NCI-H1105 (cell line): ENCODE measurements at regions not wholly inside any gene's neighbourhood (a gene's known extent, or its start where the extent isn't known, plus 50 kb on each side); places are given as distances from the start of the nearest gene placed in this dataset.

ENCODE experiments used
- DNase-seq: peaks from one replicate; lab custom pipeline; 2025; lab: John Stamatoyannopoulos, UW

DNA sequence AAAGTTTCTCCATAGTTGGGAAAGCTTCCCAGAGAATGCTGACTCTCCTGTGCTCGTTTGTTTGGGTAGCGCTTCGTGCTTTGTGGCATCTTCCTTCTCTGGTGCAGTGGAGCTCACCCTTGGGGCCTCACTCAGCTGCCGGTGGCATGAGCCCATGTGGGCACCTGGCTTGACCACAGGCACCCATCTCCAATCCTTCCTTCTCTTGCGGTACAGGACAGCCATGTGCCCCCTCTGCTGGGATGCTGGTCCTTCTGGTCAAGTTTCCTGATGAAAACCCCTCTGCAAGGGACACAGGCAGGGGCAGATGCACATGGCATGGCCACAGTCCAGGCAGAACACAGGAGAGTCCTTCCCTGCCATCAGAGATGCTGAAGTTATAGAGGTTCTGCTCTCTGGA lies 555.9 kb upstream of the HS6ST1 start:
- no peak for DNase-seq

DNA sequence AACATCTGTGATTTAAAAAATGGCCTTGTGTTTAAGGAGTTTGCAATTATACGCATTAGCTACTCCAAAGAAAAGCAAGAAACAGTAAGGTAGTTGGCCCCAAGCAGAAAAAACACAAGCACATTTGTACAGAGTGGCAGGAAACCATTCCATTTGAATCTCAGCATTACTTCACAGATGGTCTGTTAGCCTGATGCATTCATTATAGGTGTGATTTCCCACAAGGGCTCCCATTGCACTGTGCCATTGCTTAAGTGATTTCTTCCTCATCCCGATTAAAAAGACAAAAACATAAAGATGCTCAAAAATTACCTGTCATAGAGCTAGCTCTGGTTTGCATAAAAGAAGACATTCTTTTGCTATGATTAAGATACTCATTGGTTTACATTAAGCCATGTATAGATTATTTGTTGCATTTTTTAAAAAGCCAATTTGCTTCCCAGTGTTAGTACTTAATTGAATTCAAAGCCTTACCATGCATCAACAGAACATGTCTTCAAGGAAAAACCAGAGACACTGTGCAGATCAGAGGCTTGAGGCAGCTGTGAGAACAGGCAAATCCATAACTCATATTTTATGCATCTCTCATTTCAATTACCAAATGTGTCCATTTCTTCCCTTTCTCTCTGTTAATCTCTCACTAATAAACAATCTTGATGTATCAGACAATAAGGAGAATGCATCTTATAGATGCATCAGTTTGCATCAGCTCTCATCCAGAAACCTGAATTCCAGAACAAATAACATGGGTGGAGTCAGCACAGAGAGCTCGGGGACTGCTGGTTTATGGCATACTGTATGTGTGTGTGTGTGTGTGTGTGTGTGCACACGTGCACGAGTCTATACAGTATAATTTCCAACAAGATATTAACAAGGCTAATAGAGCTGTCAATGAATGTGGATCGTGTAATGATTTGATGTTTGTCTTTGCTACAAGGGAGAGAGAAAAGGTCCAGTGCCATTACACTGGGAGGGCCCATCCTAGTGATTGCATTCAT lies 558.6 kb upstream of the HS6ST1 start:
- DNase-seq: no peak

DNA sequence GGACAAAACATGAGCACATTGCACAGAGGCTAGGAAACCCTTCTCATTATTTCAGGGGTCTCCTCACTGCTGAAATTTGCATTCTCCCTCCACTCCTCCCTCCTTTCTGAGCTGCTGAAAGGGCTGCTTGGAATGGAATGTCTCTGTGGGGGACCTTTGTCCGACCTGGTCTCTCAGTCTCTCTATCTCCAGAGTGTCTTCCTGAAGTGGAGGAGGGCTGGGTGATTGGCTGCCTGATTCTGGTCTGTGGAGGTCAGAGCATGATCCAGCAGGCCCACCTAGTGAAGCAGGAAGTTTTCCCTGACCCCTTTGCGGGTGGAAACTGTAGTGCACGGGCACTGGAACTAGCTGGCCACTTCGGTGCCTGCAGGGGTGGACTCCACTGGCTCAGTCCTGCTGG lies 560.5 kb upstream of the HS6ST1 start:
- DNase-seq: no peak

DNA sequence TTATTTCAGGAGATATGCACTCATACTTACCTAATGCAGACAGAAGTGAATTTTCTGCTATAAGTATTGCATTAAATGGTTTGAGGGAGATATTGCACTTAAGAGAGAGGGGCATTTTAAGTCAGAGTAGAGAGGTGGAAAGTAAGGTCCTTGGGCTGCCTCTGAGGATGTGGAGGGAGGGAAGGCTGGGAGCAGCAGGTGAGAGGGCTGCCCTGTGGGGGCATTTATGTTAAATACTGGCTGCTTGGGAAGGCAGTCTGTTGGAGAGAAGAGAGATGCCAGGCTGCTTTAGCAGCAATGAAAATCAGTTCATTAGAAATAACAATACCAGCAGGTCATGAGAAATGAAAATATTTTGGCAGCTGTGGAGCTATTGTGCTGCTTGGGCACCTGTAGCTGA lies 576.2 kb upstream of the HS6ST1 start:
- DNase-seq: no peak

DNA sequence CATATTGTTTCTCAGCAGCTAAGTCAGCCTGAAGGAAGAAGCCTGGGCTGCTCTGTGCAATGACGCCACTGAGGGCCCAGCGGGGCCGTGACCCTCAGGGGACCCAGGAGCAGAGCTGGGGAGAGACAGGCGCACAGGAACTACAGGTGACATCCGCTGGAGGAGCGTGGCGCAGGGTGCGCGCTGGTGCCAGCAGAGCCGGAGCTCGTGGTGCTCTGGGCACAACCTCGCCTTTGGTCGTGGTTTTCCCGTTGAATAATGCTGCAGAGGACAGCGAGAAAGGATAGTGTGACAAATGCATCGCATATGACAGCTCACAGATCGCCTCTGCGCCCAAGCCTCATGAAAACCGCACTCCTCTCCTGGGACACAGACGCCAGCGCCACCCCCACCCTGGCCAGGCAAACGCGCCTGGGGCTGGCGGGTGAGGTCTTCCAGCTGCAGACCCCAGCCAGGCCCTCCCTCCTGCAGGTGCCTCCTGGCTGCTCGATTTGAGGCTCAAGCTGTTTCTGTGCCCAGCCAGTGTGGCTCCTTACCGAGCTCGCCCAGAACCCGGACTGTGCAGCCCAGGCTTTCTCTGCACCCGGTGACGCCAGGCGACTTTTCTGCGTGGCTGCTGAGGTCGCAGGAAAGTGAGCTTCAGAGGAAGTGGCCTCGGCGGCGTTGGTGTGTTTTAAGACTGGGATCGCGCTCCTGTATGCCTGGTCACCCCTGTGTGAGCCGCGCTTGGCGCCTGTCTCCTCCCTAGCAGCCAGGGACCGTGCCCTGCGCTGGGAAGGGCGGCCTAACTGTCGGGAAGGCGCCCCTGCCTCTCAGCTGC lies 583.1 kb upstream of the HS6ST1 start:
- DNase-seq: no peak

DNA sequence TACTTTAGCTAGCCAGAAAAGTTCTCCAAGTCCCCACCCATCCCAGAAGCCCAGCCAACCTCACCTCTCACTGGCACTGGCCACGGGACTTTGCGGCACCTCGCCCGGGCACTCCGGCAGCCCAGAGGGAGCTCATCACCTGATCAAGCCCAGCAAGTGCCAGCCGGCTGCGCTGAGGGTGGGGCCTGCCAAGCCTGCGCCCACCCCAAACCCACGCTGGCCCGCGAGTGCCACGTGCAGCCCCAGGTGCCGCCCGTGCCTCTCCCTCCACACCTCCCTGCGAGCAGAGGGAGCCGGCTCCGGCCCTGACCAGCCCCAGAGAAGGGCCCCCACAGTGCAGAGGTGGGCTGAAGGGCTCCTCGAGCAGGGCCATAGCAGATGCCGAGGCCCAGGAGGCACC lies 585.0 kb upstream of the HS6ST1 start:
- DNase-seq: no peak

DNA sequence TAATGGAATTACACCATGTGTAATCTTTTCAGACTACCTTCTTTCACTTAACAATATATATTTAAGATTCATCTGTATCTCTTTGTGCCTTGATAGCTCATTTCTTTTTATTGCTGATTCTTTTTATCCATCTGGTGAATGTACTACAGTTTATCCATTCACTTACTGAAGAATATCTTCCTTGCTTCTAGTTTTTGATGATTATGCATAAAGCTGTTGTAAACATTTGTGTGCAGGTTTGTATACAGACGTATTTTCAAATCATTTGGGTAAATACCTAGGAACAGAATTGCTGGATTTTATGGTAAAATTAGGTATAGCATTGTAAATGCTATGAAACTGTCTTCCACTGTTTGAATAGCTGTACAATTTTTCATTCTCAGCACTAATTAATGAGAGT lies 592.6 kb upstream of the HS6ST1 start:
- no peak for DNase-seq

DNA sequence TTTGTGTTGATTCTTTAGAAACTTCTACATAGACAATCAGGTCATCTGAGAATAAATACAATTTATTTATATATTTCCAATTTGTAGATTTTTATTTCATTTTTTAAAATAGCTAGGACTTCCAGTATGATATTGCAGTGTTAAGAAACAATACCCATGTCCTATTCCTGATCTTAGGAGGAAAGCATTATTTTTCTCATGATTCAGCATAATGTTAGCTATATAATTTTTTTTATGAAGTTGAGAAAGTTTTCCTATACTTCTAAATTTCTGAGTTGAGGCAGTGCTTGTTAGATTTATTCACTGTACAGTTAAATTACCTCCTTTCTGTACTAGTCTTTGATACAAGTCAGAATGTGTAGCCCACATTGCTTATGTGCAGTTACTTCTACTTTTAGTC lies 595.7 kb upstream of the HS6ST1 start:
- no peak for DNase-seq

DNA sequence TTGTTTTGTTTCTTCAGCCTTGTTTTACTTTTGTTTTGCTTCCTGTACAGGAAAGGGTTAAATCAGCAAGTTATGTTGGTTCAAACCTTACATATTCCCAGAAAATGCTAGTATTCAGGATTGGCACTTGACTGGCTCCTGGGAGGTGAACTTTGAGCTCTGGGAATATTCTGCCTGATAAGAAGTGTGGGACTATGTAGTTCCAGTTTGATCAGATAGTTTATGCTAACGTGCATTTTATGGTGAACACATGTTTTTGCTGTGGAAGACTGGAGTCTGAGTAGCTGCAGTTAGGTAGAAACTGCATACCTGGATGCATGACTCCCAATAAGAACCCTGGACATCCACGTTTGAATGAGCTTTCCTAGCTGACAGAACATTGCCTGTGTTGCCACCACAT lies 603.1 kb upstream of the HS6ST1 start:
- DNase-seq: no peak

DNA sequence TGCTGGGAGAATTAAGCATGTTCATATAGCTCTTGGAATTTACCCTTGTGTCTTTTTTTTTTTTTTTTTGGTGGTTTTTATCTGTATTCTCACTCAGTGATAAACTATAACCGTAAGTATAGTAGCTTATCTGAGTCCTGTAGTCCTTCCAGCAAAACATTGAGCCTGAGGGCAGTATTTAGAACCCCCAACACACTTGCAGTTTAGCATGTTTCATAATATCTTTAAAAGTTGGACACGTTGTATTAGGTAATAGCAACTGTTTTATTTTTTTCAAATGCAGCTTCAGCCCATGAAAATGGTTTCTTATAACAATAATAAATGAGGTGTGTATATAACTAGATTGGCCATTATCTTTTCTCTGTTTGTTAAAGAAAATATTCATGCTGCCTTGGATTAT lies 603.5 kb upstream of the HS6ST1 start:
- DNase-seq: no peak

DNA sequence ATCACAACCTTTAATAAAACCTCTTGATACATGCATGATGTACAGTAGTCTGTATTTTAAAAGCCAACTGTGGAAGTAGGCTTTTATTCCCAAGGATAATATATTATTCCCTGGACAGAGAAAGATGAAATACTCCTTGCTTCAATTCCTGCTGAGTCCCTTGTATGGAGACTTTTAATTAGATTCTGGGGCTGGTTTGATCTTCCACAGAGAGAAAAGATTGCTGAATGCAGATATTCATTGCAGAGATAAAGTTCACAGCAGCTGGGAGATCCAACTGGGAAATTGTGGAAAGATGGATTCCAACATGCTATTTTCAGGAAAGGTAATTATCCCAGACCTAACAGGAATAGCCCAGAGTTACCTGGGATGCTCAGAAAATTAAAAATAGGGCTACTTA lies 607.0 kb upstream of the HS6ST1 start:
- no peak for DNase-seq

DNA sequence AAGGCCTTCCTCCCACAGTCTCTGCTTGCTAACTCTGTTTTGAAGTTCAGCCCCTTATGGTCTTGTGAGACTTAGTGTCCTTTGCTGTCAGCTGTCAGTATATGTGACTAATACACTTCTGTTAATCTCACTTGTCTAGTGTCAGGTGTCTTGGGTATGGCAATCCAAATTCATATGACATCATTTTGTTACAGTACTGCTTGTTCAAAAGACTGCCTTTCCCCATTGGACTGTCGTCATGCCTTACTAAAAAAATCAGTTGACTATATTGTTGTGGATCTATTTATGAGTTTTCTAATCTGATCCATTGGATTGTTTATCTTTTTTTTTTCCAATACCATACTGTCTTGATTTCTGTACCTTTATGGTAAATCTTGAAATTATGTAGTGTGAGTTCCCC lies 611.4 kb upstream of the HS6ST1 start:
- DNase-seq: no peak

DNA sequence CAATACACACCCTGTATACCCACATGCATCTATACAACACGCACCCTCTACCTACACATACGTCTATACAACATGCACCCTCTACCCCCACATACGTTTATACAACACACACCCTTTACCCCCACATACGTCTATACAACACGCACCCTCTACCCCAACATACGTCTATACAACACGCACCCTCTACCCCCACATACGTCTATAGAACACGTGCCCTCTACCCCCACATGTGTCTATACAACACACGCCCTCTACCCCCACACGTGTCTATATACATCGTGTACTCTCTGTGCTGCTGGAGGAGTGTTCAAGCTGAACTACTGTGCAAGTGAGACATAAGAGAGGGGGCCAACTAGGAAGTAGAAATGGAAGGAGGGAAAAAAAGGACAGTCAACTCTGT lies 621.7 kb upstream of the HS6ST1 start:
- no peak for DNase-seq

DNA sequence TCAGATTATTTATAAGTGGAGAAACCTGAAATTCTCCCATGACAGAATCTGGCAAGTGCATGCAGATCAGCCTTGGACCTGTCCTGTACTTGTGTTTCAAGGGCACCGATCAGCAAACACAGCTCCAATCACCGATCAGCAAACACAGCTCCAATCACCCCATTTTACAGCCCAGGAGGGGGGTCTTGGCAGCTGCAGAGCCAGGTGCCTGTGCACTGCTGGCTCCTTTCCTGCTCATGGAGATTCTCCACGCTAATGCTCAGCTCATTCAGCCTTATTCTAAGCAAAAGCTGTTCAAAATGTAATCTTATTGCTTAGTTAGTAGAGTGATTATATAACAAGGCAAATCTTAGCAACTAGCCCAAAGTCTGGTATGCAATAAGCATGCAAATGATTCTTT lies 623.1 kb upstream of the HS6ST1 start:
- no peak for DNase-seq

DNA sequence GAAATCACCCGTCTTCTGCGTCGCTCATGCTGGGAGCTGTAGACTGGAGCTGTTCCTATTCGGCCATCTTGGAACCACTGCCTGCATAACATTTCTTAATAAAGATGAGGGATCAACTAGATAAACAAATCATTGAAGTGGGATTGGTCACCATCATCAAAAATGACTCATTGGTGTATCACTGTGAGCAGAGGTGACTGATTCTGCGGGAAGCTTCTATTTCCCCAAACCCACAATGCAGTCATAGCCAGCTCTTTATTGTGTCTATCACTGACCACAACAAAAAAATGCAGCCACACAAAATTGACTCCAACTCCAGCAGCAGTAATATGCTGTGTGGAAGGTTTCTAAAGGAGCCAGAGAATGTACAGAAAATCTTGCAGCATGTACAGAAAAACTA lies 630.7 kb upstream of the HS6ST1 start:
- no peak for DNase-seq

DNA sequence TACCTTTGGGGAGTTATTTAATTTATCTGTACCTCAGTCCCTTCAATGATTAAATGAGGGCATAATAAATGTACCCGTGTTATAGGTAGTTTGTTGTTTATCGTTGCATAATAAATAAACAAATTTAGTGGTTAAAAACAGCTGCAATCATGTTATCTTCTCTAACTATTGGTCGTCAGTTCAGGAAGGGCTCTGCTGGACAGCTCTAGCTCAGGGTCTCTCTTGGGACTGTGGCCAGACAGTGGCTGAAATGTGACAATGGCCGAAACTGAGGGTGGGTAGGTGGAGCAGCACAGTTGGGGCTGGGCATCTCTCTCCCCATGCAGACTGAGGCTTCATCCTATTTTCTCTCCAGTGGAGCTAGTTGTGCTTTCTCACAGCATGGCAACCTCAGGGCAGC lies 632.1 kb upstream of the HS6ST1 start:
- DNase-seq: no peak

DNA sequence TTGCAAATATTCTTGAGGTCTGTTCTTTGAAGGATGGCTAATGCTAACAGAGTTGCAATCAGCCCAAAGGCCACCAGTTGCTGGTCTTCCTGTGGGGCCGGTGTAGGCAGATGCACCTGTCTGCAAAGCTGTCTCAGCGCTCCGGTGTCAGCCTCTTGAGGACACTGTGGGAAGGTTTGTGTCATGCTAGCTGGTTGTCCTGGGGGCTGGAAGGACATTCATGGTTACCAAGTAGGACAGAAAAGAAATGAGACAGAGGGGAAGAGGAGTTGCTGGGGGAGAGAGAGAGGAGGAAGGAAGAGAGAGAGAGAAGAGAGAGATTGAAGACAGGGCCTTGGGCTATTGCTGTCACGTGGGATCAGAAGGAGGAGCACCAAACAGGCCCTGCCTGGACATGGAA lies 639.6 kb upstream of the HS6ST1 start:
- no peak for DNase-seq

DNA sequence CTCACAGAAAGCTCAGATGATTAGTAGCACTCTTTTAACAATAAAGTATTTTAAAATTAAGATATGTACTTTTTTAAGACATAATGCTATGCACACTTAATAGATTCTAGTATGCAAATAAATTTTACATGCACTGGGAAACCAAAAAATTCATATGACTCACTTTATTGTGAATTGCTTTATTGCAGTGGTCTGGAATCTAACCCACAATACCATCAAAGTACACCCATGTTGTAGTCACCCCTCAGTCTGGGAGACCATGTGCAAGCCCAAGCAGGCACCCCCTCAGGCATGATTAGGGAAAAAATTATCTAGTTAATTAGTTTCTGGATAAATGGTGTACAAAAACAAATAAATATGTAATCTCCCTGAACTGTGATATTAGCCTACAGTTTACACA lies 649.0 kb upstream of the HS6ST1 start:
- no peak for DNase-seq

DNA sequence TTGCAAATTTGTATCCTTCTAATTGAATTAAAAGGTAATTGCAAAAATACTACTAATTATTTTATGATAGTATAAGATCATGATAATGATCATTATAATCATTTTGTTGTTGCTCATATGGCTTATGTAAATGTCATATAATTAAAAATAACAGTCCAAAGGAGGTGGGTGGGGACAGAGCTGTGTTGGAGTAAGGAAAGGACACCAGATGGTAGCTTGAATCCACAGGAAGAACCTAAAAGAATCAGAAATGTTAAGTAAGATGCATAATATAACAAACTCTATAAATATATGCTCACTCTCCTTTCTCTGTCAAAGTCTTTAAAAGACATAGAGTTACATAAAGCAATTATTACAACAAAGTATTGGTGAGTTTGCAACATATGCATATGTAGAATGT lies 650.7 kb upstream of the HS6ST1 start:
- DNase-seq: no peak

DNA sequence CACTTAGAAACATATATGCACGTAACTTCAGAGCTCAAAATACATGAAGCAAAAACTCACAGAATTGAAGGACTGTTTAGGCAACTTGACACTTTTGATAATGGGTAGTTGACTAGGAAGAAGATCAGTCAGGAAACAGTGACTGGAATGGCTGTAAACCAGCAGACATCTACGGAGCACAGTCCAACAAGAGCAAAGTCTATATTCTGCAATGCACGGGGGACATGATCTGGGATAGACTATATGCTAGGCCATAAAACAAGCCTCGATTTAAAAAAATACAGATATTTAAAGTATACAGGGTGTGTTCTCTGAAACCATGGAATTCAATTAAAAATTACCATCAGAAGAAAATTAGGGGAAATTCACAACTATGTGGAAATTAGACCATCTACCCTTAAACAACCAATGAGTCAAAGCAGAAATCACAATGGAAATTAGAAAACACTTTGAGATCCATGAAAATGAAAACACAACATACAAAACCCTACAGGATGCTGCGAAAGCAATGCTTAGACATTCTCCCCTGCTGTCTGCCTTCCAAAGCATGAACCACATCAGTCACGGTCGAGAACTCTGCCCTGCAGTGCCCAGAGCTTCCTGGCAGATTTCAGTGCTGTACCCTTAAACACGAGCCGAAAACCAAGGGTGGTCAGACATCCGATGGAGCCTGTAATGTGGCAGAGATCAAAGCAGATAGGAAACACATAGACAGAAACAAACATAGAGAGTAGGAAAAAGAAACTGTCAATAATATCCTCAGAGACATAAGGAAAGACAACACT lies 651.9 kb upstream of the HS6ST1 start:
- DNase-seq: no peak

DNA sequence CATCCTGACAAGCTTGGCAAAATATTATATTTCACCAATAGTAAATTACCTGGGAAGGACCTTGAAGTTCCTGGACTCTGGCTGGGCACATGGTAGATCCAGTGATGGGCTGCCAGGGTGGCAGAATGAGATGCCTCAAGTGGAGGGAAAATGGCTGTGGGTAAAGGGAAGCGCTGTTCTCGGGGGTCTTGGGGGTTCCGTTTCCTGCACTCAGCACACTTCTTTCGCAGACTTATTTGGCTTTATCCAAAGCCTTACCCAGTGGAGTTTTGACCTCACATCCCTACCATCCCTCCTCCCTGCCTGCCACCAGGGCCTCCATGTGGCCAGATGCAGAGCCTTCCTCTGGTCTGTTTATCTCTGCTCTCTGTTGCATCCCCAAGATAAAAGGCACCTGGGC lies 654.9 kb upstream of the HS6ST1 start:
- no peak for DNase-seq

DNA sequence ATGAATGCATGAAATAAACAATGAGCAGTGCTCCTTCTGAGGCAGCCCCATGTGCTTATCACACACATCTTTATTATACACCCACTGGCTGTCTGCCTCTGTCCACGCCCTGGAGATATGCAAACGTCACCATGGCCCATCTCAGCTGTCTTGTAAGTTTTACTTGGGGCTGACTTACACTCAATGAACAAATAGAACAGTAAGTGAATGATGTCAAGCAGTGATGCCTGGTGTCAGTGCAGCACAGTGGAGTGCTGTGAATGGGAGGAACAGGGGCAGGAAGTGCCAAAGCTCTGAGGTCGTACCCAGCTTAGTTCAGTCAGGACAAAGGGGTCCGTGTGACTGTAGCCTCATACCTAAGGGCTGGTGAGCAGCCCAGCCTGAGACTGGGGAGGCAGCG lies 659.5 kb upstream of the HS6ST1 start:
- DNase-seq: no peak

DNA sequence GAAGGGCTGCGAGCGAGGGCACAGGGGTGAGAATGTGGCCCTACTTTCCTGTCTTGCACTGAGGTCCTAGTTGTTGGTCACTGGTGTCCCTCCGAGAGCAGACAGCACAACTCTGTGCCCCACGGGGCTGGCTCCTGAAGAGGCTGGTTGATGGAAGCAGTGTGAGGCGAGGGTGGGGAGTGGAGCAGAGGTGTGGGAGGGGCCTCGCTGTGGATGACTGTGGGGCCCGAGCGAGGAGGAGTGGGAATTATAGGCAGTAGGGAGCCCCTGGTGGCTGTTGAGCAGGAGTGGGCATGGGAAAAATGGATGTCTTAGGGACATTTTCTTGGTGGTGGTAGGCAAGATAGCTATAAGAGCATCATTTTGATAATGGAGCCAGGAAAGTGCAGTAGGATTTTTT lies 660.5 kb upstream of the HS6ST1 start:
- DNase-seq: no peak
